ENCODE measurements at regions not wholly inside any gene's neighbourhood (a gene's known extent, or its start where the extent isn't known, plus 50 kb on each side); places are given as distances from the start of the nearest gene placed in this dataset.

DNA sequence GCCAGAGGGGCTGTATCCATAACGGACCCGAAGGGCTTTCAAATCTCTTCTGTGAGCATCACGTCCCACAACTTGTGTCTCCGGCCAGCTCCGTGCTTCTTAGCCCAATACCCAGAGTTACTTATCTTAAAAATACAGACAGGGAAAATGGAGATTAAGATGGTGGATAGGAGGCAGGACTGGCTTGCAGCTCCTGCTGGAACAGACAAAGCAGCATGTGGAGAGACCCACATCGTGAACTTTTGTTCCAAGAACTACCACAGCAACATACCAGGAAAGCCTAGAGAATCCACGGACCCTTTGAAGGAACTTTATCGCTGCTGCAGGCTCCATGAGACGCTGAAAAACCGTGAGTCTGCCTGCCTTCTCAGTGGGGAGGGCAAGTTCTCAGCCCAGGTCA is 113.7 kb downstream of the RNASET2 start:
- no peak for DNase-seq (ENCODE audit: low read depth, low spot score)

DNA sequence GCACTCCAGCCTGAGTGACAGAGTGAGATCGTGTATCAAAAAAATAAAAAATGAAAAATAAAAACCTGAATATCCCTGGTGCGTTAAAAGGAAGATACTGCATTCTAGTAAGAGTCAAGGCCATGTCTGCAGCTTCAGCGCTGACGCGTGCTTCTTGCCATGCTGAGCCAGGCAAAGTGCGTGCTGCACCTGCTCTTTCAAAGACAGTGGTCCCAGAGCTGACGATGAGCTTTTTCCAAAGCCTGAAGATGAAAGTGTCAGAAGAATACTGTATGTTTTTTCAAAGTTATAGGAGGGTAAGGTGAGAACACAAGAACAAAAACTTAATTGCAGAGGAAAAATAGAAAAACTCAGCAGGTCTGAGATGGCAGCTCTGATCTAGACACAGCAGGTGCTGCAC is 115.1 kb downstream of the RNASET2 start:
- DNase-seq (ENCODE audit: low read depth, low spot score), result no peak

DNA sequence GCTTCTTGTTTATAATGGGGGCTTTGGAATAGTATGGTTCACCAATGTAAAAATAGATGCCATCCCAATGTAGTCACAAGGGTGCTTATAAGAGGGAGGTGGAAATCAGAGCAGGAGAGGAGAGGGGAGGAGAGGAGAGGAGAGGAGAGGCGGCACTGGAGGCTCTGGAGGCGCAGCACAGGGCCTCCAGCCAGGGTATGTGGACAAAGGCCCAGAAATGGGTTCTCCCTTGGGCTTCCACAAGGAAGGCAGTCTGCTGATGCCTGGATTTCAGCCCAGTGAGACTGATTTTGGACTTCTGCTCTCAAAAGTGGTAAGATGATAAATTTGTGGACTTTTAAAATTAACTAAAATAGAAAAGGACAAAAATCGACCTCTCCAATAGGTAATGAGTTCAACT is 116.8 kb downstream of the RNASET2 start:
- no peak for DNase-seq (ENCODE audit: low read depth, low spot score)

DNA sequence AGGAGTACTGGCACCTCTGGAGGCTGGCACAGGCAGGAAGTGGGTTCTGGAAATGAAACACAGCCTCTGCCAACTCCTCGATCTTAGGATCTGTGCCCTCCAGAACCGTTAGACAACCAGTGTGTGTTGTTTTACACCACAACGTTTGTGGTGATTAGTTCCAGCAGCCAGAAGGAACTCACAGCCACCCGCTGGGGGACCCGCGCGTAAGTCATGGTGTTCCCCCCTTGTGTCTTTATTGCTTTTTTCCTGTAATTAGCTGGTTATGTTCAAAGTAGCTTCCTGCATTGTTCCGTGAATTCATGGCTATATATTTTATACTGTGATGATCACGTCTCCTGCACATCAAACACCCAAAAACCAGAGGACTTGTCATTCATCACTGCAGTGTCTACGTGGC is 117.4 kb downstream of the RNASET2 start:
- no peak for DNase-seq (ENCODE audit: low read depth, low spot score)

DNA sequence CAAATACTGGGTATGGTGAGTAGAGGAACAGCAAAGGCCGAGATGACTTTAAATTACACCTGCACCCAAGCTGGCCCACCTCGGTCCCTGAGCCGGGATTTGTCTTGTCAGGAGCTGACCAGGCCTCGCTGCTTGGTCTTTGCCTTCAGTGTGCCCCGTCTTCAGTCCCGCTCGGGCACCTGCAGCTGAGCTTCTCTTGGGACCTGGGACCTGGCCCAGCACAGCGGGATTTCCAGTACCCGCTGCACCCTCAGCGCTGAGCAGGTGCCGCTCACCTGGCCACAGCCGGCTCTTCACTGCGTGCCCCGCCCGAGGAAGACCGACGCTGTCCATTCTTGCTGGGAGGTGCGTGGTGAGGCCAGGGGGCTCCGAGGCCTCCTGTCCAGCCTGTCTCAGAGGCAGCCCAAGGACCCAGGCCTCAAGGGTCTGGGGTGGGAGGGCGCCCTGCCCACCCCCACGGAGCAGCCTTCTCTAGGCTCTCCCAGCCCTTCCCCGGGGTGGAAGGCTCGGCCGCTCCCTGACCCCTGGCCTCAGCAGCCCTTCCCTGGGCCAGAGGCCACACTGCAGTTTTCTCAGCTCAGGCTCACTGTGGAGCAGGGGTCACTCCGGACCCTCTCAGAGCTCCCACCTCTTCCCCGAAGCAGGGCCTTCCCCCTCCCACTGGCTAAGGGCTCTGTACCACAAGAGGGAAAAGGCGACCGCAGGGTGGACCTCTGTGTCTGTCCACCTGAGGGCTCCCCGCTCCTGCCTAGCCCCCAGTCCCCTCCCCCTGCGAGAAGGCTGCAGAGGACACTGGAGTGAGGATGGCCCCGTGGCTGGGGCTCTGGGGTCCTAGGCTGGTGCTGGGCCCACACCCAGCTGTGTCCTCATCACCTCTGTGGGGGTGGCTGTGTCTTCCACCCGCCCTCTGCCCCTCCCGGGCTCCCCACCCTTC is 119.3 kb downstream of the RNASET2 start:
- no peak for DNase-seq (ENCODE audit: low read depth, low spot score)

DNA sequence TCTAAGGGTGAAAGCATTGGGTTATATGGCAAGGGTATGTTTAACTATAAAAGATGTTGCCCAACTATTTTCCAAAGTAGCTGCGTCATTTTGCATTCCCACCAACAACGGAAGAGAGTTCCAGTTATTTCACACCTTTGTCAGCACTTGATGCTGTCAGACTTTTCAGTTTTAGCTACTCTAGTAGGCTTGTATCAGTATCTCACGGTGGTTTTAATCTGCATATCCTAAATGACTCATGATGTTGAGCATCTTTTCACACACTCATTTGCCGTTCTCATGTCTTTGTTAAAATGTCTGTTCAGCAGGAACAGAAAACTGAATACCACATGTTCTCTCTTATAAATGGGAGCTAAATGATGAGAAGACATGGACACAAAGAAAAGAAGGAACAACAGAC is 122.3 kb downstream of the RNASET2 start:
- no peak for DNase-seq (ENCODE audit: low read depth, low spot score)

DNA sequence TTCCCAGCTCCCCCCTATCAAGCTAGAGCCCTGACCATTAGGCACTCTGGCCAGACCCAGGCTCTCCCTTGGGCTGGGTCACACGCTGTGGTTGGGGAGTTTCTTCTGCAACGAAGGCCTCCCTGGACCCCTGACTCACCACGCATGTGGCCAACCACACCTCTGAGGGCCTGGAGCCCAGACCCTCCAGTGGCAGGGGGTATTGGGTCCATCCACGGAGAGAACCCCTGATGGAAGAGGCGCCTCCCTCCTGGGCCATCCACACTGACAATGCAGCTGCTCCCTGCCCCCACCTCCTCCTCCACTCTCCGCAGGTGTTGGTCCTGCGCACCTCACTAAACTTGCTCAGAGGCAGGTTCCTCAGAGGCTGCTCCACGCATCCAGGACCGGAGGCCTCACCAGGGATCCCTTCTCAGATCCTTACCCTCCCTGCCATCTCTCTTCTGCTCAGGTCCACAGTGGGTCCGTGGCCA is 125.4 kb downstream of the RNASET2 start:
- no peak for DNase-seq (ENCODE audit: low read depth, low spot score)

DNA sequence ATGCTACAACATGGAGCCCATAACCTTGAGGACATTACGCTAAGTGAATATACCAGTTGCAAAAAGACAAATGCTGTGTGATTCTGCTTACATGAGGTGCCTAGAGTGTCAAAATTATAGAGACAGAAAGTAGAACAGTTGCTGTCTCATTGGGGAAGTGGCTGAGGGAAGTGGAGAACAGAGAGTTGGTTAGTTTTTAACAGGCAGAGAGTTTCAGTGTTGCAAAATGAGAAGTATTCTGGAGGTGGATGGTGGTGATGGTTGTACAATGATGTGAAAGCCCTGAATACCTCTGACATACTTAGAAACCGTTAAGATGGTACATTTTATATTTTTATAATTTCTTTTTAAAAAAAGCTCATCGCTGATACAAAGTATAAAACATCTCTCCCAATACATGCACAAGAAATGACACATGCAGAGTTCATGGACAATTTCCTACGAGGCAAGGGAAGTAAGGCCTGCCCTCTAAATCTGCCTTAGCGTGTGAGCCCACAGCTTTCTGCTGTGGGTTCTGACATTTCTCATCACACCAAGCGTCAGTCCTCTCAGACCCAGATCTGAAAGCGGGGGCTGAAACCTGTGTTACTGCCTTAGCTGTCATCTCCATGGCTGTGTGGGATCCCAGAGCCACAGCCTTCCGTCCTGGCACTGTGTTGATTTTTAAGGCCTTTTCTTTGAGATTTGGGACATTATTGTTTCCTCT is 126.0 kb downstream of the RNASET2 start:
- DNase-seq (ENCODE audit: low read depth, low spot score), result no peak

DNA sequence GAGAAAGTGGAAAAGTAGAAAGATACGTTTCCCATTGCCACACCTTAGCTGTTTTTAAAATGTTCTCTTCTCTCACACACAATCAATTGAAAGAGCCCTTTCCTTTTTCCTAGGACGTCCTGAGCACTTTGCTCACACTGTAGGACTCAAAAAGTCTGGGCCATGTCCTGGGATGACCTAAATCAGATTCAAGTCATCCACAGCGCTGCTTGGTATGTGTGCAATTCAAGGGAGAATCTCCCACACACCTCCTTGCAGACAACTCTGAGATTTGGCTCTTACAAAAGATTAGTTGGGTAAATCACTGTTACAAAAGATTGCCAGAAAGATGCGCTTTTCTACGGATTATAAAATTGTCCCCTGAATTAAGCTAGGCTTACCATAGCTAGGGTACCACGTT is 130.1 kb downstream of the RNASET2 start:
- DNase-seq (ENCODE audit: low read depth, low spot score), result no peak

DNA sequence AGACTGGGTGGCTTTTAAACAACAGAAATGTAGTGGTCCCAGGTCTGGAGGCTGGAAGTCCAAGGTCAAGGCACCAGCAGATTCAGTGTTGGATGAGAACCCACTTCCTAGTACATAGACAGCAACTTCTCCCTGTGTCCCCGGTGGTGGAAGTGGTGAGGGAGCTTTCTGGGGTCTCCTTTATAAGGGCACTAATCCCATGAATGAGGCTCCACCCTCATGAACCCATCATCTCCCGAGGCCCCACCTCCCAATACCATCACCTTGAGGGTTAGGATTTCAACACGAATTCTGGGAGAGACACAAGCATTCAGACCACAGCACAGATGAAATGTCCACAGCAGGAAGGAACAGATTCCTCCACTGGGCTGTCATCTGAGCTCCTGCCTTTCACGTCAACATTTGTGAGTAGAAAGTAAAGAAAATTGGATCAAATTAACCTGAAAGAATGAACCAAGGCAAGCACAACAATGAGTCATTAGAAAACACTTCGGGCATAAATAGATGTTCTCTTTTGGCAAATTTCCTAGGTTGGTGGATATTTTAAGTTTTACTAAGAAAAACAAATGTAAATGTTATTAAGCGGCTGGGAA is 130.7 kb downstream of the RNASET2 start:
- DNase-seq (ENCODE audit: low read depth, low spot score), result no peak

DNA sequence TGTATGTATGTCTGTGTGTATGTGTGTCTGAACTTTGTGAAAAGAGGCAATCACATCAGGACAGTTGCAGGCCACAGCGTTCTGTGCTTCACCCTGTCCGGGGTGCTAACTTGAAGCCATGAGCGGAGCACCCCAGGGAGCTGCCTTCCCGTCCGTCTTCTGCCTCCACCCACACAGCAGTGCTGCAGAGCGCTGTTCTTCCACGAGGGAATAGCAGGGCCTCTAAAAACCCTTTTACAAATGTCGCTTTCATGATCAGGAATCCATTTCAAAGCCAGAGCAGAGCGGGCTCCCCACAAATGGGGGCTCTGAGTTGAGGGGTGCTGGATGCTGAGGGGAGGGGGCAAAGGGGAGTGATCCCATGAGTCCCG is 131.5 kb downstream of the RNASET2 start:
- no peak for DNase-seq (ENCODE audit: low read depth, low spot score)

DNA sequence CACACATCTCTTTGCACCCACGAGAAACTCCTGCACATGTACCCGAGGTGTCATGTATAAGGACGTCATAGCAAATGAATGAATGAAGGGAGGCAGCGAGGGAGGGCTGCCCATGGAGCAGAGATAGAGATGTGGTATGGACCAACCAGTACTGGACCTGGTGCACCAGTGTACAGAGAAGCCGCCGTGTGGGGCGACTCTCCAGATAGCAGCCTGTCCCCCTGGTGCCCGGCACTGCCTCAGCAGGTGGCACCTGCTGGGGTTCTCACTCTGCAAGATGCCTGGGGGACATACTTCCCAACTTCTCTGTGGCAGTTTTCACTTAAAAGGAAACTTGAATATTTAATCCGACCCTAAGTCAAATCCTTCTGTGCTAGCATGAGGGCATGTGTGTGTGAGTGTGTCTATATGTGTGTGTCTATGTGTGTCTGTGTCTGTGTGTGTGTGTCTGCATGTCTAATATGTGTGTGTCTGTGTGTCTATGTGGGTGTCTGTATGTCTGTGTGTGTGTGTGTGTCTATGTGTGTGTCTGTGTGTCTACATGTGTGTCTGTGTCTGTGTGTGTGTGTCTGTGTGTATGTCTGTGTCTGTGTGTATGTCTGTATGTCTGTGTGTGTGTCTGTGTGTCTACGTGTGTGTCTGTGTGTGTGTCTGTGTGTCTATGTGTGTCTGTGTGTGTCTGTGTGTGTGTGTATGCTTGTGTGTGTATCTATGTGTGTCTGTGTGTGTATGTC is 132.0 kb downstream of the RNASET2 start:
- no peak for DNase-seq (ENCODE audit: low read depth, low spot score)

DNA sequence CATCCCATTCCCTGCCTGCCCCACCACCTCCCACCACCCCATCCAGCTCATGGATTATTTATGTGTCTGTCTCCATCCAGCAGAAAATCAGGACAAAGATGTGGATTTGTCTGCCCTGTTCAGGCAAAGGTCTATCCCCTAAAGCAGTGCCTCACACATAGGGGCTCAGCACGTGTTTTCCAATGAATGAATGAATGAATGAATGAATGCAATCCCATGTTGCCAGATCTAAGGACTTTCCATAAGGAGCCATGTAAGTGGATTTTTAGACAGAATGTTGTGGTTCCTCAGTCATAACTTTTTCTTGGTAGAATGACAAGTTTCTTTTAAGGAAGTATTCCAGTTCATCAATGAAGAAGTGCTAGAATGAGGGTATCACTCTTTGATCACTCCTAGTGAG is 133.7 kb downstream of the RNASET2 start:
- DNase-seq (ENCODE audit: low read depth, low spot score), result no peak

DNA sequence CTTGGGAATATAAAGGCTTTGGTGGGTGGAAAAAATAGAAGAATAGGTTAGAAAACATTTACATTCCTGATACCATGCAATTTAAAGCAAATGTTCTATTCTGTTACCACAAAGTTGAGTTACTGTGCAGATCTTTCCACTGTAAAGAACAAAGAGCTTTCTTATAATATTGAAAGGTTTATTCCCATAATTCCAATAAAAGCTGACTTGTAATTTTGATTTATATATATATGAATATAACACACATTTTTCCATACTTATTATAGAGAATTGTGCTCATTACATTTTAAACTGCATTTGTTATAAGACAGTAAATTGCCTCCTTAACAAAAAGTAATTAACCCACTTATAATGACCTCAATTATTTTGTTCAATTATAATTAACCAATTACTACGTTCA is 135.9 kb downstream of the RNASET2 start:
- DNase-seq (ENCODE audit: low read depth, low spot score), result no peak

DNA sequence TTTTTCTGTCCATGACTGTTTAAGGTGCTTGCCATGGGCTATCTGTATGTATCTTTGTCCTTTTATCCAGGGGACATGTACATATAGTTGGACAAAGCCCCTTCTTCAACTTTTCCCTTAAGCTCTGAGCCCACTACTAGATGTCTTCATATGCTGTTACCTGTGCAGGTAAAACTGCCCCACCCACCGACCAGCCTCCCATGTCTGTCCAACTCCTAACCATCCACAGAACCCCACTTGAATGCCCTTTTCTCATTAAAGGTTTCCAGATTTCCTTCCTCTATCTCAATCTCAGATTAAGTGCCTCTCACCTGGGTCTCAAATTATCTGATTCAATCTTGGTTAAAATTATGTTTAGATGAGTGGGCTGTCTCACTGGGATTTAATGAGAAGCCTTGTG is 136.3 kb downstream of the RNASET2 start:
- no peak for DNase-seq (ENCODE audit: low read depth, low spot score)

DNA sequence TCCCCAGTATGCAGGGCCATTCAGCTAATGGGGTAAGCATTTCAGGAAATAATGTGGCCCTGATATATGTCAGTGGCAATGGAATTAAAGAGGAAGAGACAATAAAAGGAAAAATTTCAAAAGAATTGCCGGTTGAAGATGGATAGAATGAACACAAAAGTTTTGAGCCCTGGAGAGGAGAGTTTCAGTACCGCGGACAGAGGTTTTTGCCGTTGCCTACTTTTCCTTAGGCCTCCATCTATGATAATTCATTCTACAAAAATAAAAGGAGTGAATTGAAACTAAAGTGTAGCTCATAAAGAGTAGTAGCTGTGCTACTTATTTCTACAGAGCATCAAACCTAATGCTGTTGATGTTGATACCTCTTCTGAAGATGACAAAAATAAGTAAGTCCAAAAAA is 140.7 kb downstream of the RNASET2 start:
- no peak for DNase-seq (ENCODE audit: low read depth, low spot score)

DNA sequence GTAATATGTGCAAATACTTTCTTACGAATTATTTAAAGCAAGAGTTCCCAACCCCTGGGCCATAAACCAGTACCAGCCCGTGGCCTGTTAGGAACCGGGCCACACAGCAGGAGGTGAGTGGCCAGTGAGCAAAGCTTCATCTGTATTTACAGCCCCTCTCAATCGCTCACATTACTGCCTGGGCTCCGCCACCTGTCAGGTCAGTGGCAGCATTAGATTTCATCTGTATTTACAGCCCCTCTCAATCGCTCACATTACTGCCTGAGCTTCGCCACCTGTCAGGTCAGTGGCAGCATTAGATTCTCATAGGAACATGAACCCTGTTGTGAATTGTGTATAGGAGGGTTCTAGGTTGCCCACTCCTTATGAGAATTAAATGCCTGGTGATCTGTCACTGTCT is 142.0 kb downstream of the RNASET2 start:
- DNase-seq (ENCODE audit: low read depth, low spot score), result no peak

DNA sequence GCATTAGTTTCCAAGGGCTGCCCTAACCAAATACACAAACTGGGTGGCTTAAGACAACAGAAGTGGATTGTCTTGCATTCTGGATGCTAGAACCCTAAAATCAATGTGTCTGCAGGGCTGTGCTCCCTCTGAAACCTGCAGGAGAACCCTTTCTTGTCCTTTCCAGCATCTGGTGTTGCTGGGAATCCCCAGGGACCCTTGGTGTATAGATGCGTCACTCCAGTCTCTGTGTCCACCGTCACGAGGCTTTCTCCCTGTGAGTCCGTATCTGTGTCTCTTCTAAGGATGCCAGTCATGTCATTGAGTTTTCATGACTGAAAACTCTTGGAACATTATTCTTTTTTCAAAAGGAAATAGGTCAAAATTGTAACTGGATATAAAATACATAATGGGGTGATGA is 142.9 kb downstream of the RNASET2 start:
- no peak for DNase-seq (ENCODE audit: low read depth, low spot score)

DNA sequence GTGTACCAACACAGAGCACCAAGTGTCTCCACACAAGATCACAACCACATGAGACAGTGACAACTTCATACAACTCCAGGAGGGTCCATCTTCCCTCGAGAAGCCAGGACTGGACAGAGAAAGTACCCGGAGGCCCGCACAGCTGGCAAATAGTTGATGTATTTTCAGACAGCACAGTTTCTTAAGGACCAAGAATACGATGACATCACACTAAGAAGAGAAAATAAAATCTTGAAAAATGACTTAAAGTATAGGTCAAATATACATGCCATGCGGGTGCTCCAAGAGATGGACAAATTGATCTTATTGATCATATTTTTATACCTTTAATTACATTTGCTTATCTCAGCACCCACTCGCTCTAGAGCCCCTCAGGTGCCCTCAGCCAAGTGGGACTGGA is 145.5 kb downstream of the RNASET2 start:
- DNase-seq (ENCODE audit: low read depth, low spot score), result no peak

DNA sequence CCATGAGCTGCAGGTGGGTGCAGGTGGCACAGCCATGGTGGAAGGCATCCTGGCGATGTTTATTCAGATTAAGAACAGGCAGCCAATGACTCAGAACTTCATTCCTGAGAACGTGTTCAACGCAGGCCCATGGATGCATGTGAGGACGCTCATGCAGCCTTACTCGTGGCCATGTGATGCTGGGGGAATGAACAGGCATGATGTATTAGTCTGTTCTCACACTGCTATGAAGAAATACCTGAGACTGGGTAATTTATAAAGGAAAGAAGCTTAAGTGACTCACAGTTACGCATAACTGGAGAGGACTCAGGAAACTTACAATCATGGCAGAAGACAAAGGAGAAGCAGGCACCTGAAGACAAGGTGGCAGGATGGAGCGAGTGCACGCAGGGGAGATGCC is 146.6 kb downstream of the RNASET2 start:
- no peak for DNase-seq (ENCODE audit: low read depth, low spot score)

DNA sequence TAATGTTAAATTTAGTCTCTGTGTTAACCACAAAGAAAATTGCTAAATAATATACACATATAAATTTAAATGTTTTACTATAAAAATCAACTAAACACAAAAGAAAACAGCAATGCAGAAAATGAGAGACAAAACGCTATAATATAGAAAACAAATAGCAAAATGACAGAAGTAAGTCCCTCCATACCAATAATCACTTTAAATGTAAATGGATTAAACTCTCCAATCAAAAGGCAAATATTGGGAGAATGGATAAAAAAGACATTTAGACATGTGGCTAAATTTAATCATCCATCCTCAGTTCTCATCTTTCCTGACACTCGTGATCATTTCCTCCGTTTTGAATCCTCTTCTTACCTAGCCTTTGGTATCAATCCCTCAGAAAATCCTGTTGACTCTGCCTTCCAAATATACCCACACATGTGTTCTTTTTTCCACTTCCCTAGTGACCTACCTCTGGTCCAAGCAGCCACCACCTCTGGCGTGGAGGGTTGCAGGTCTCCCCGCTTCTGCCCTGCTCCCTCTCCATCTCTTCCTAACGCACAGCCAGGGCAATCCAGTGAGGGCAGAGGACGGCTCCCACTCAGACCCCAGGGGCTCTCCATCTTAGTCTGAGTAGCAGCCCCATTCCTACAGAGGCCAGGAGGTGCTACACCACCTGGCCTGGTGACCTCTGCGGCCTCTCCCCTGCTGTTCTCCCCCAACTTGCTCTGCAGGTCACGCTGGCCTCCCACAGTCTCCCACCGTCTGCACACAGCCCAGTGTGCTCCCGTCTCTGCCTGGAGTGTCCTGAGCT is 149.2 kb downstream of the RNASET2 start:
- no peak for DNase-seq (ENCODE audit: low read depth, low spot score)
